ENCODE measurements at regions not wholly inside any gene's neighbourhood (a gene's known extent, or its start where the extent isn't known, plus 50 kb on each side); places are given as distances from the start of the nearest gene placed in this dataset.

- H3K36me3 Mint-ChIP-seq (ENCODE audit: insufficient read depth in 1 of 3, low read depth in 3 of 3), result peaks cover 0 to 13% (median 0%) of the 10 kb centered on the region in 3 experiments; a peak in 5 of 7 replicates
- no peak for TF ChIP-seq CTCF (conservative IDR thresholded peaks at IDR 0.05)
These were observed 70.2 kb upstream of the CORO2B start for GRCh38 chr15:68508485-68509189.

More at GRCh38 chr15:68508485-68509189, 70.2 kb upstream of the CORO2B start:
- Mint-ChIP-seq H3K27me3 (ENCODE audit: low read depth) (peaks cover 14% of the 10 kb centered on the region), H3K27ac (no peak overlapping the region; a peak in 1 of 7 replicates), H3K9me3 (peaks cover 5 to 12% of the 10 kb centered on the region in 2 experiments; a peak in 4 of 5 replicates), H3K4me3 (no peak overlapping the region), H3K4me1 (peaks cover 20 to 28% of the 10 kb centered on the region in 2 experiments)
- Histone ChIP-seq H2AK5ac (ENCODE audit: insufficient read length, low read length) (no peak overlapping the region), H4K8ac (replicated peaks; ENCODE audit: insufficient read length, low read depth, low read length) (no peak overlapping the region), H3K23me2 (ENCODE audit: insufficient read length, low read depth, low read length, poor library complexity, severe bottlenecking) (no peaks in the 10 kb centered on the region), H3K14ac (ENCODE audit: insufficient read depth, low read length) (no peak overlapping the region; the same call in 1 of the 2 replicates), H3K4ac (ENCODE audit: low read depth, low read length) (no peak overlapping the region), H4K91ac (ENCODE audit: insufficient read length, low read depth, low read length) (no peak overlapping the region), H3K4me1 (ENCODE audit: insufficient read depth, low read length) (peaks cover 4% of the 10 kb centered on the region; the same call in 1 of the 2 replicates), H4K20me1 (ENCODE audit: control insufficient read depth, insufficient read depth, insufficient read length) (no peaks in the 10 kb centered on the region), H3K27ac (ENCODE audit: insufficient read length, low read depth, low read length) (no peak overlapping the region), H3K9ac (ENCODE audit: extremely low read depth, insufficient read length, low read length) (no peak overlapping the region), H3K4me2 (ENCODE audit: insufficient read depth, insufficient read length, low read length) (no peak overlapping the region), H3K18ac (ENCODE audit: insufficient read length, low read depth, low read length) (no peak overlapping the region), H2BK5ac (ENCODE audit: insufficient read length, low read length) (no peak overlapping the region), H2AFZ (ENCODE audit: low read length) (no peak overlapping the region), H3K27me3 (ENCODE audit: insufficient read depth, low read length) (no peaks in the 10 kb centered on the region), H3T11ph (ENCODE audit: low read length) (no peak overlapping the region), H3K23ac (ENCODE audit: insufficient read length, low read depth, low read length) (no peak overlapping the region), H3K79me1 (ENCODE audit: insufficient read depth, low read depth, low read length, poor library complexity, severe bottlenecking) (no peaks in the 10 kb centered on the region), H2BK12ac (ENCODE audit: insufficient read length, low read depth, low read length) (no peak overlapping the region), H3K79me2 (ENCODE audit: insufficient read depth, low read length) (no peaks in the 10 kb centered on the region), H3K9me3 (ENCODE audit: control insufficient read depth, low read depth, low read length) (no peaks in the 10 kb centered on the region), H2BK15ac (ENCODE audit: low read depth, low read length) (no peak overlapping the region), H3K56ac (ENCODE audit: insufficient read length, low read depth, low read length) (no peak overlapping the region), H2BK20ac (ENCODE audit: low read depth, low read length, poor library complexity, severe bottlenecking) (no peak overlapping the region), H2BK120ac (ENCODE audit: low read depth, low read length, poor library complexity, severe bottlenecking) (no peak overlapping the region), H4K5ac (ENCODE audit: insufficient read length, low read depth, low read length) (no peak overlapping the region)
- DNase-seq, result no peak
- WGBS (ENCODE audit: extremely low coverage, insufficient read length, low lambda C conversion rate), result no CpG with 5 or more reads among the region's 12 CpGs

Measured in H9 (cell line).